Mucosa of descending colon (tissue), 3 donors: ENCODE measurements at regions not wholly inside any gene's neighbourhood (a gene's known extent, or its start where the extent isn't known, plus 50 kb on each side); places are given as distances from the start of the nearest gene placed in this dataset.
"Not testable (repeated sequence)": the region's sequence is repeated elsewhere in the genome, so short reads cannot be mapped to it uniquely, and the experiment has no call there.

Source experiments
- ATAC-seq: fragments of 200-7000 bp; cut with Tn5 transposase; one replicate; pipeline ENCODE4 v1.9.1; 2020; ENCODE audit warnings: mild to moderate bottlenecking, moderate library complexity
- DNase-seq, 3 donors: peaks; one replicate each; pipeline ENCODE4 v3.0.0-alpha.2; 2020
- H3K36me3 ChIP-seq: fragments of 200-600 bp; one replicate; pipeline ENCODE4 v1.8.0; 2021; ENCODE audit warnings: low read depth, mild to moderate bottlenecking
- H3K4me1 ChIP-seq: fragments of 200-600 bp; one replicate; pipeline ENCODE4 v1.8.0; 2021; ENCODE audit warnings: low read depth, mild to moderate bottlenecking
- H3K4me3 ChIP-seq: fragments of 200-600 bp; one replicate; pipeline ENCODE4 v1.8.0; 2021; ENCODE audit warnings: mild to moderate bottlenecking
- H3K9me3 ChIP-seq: fragments of 200-600 bp; one replicate; pipeline ENCODE4 v1.8.0; 2021; ENCODE audit warnings: mild to moderate bottlenecking
- intact Hi-C, 2 donors: fragments of 100-400 bp; cut with DNase I in 1 of 2; cut with micrococcal nuclease in 1 of 2; formaldehyde crosslinking; loops; one replicate each; pipeline versions ENCODE4 v1.11.0 to v1.11.1; 2022; cut with DNase I, micrococcal nuclease
- TF ChIP-seq, protein P1 (sequence below): fragments of 200-600 bp; IDR thresholded peaks from one replicate; pipeline ENCODE4 v1.8.0; 2022; ENCODE audit warnings: antibody characterized with exemption, mild to moderate bottlenecking
- donor health status: DM: no; HTN: no; CAD: no; lungs with moderate emphysema.
- donor health status: DM: no; HTN: no; CAD: no.
- donor health status: DM: no; HTN: yes; CAD: no.

DNA sequence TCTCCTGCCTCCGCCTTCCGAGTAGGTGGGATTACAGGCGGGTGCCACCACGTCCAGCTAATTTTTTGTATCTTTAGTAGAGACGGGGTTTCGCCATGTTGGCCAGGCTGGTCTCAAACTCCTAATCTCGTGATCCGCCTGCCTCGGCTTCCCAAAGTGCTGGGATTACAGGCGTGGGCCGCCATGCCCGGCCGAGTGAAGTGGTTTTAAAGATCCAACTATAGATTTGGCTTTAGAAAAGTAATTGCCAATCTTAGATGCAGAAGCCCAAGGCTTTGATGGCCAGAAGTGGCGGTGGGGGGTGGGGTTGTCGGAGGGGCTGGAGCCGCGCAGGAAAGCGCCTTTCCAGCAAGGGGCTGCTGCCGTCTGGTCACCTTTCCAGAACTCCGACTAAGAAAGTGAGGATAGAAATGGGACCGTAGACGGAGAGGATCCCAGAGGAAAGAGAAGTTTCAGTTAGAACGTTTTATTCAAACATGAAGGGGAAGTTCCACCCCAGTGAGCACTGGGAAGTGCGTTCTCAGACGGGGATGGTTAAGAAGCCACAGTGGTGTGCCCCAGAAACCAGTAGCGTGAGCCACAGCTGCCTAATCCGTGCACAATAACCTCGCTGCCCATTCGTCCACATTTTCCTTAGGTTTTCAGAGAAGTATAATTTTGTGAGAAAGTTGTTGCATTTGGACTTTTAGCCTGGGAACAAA lies 69.7 kb downstream of the DLL1 start:
- intact Hi-C loops: no loop called here
- H3K9me3 ChIP-seq: no peaks in the 10 kb centered on the region
- no peaks in the 10 kb centered on the region for H3K36me3 ChIP-seq
- no peak for DNase-seq
- no peak for ATAC-seq
- TF ChIP-seq, protein P1, sequence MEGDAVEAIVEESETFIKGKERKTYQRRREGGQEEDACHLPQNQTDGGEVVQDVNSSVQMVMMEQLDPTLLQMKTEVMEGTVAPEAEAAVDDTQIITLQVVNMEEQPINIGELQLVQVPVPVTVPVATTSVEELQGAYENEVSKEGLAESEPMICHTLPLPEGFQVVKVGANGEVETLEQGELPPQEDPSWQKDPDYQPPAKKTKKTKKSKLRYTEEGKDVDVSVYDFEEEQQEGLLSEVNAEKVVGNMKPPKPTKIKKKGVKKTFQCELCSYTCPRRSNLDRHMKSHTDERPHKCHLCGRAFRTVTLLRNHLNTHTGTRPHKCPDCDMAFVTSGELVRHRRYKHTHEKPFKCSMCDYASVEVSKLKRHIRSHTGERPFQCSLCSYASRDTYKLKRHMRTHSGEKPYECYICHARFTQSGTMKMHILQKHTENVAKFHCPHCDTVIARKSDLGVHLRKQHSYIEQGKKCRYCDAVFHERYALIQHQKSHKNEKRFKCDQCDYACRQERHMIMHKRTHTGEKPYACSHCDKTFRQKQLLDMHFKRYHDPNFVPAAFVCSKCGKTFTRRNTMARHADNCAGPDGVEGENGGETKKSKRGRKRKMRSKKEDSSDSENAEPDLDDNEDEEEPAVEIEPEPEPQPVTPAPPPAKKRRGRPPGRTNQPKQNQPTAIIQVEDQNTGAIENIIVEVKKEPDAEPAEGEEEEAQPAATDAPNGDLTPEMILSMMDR: no peak
- no peak overlapping the region for H3K4me3 ChIP-seq
- no peaks in the 10 kb centered on the region for H3K4me1 ChIP-seq

DNA sequence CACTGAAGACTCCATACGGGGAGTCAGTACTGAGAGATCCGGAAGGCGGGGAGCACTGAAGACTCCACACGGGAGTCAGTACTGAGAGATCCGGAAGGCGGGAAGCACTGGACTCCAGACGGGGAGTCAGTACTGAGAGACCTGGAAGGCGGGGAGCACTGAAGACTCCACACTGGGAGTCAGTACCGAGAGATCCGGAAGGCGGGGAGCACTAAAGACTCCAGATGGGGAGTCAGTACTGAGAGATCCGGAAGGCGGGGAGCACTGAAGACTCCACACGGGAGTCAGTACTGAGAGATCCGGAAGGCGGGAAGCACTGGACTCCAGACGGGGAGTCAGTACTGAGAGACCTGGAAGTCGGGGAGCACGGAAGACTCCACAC lies 77.2 kb downstream of the DLL1 start:
- H3K4me1 ChIP-seq, ATAC-seq, H3K9me3 ChIP-seq, DNase-seq, H3K36me3 ChIP-seq, H3K4me3 ChIP-seq, intact Hi-C loops: not testable (repeated sequence)

DNA sequence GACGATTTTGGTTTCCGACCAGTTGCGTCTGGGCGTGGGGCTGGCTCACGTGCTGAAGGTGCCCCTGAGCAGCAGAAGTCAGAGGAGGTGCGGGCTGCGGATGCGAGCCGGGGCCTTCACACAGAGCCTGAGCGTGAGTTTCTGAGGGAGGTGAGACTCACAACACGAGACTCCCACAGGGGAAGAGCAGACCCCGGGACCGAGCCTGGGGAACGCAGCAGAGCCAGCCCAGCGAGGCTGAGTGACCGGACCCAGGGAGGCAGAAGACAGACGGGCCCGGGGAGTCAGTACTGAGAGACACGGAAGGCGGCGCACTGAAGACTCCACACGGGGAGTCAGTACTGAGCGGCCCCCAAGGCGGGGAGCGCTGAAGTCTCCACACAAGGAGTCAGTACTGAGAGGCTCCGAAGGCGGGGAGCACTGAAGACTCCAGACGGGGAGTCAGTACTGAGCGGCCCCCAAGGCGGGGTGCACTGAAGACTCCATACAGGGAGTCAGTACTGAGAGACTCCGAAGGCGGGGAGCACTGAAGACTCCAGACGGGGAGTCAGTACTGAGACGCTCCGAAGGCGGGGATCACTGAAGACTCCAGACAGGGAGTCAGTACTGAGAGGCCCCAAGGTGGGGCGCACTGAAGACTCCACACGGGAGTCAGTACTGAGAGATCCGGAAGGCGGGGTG lies 77.8 kb downstream of the DLL1 start:
- Histone ChIP-seq H3K4me1 (no peaks in the 10 kb centered on the region), H3K9me3 (no peaks in the 10 kb centered on the region), H3K4me3 (no peak overlapping the region), H3K36me3 (no peaks in the 10 kb centered on the region)
- intact Hi-C loops: no loop called here
- ATAC-seq (no peak), DNase-seq (no peak)
- TF ChIP-seq, protein P1: no peak

DNA sequence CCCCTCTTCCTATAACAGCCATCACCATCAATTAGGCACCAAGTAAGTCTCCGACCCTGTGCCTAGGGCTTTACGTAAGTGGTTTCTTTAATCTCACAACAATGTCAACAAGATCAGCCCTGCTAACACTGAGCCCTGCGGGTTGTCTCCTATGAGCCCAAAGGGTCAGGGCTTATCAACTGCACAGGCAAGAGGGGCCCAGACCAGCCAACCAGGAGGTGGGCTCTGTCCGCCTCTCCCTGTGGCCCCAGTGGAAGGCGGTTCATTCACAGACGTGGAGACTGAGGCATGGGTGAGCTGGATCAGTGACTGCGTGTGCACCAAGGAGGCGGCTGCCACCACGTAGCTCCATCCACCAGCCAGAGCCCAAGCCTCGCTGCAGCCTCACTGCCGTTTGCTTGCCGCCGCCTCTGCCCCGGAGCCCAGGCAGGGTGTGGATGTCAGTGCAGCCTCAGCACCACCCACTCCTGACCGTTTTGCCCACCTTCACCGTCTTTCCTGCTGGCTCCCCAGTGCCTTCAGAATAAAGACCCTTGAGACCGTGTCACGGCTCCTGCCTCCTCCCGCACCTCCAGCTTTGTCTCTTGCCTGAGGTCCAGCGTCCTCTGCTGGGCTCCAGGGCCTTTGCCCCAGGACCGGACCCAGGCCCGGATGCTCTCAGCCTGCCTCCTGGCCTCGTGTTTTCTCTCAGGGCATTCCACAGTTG lies 78.7 kb downstream of the DLL1 start:
- Histone ChIP-seq H3K36me3 (no peaks in the 10 kb centered on the region), H3K9me3 (no peaks in the 10 kb centered on the region), H3K4me3 (no peak overlapping the region), H3K4me1 (no peaks in the 10 kb centered on the region)
- ATAC-seq (no peak), DNase-seq (no peak)
- intact Hi-C loops: no loop called here
- TF ChIP-seq, protein P1: no peak

DNA sequence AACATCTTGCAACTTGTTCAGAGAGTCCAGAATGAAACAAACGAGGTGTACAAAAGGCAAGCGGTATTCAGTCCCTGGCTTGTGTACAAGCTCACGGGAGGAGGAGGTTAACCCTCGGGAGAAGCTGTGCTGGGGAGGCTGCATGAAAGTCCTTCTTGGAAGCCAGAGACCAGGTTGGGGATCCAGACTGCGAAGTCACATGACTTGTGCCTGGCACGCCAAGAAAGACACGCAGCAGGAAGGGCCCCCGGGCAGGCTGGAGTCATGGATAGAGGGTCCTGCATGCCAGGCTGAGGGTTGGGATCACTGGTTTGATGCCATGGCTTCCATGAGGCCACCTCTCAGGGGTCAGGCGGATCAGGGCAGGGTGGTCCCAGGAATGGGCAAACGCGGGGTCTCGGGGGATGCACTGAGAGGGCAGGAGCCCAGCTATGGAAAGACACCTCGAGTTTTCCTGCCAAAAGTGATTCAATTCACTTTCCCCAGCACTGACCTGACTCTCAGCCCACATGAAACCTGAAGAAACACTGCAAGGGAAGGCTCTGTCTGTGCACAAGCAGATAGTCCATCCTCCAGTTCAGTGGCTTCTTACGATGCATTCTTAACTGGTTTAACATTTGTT lies 79.4 kb downstream of the DLL1 start:
- H3K36me3 ChIP-seq: no peaks in the 10 kb centered on the region
- DNase-seq: peak in 1 of 3 donors; percentile 22
- TF ChIP-seq, protein P1: no peak
- no peaks in the 10 kb centered on the region for H3K4me1 ChIP-seq
- ATAC-seq: no peak
- no peaks in the 10 kb centered on the region for H3K9me3 ChIP-seq
- intact Hi-C loops: no loop called here
- no peak overlapping the region for H3K4me3 ChIP-seq
